SU-DHL-6 (cell line): ENCODE measurements at regions not wholly inside any gene's neighbourhood (a gene's known extent, or its start where the extent isn't known, plus 50 kb on each side); places are given as distances from the start of the nearest gene placed in this dataset.

Source experiments
- EZH2phosphoT487 ChIP-seq: fragments of 200-600 bp; sonication (generic), shearing (Covaris generic); conservative IDR thresholded peaks from 2 replicates; pipeline ENCODE4 v1.6.1; 2018; ENCODE audit warnings: mild to moderate bottlenecking, antibody characterized with exemption, low read length, moderate library complexity, mixed read lengths
- TF ChIP-seq, protein P1 (sequence below): fragments of 200-600 bp; sonication (generic); IDR thresholded peaks from one replicate; pipeline ENCODE4 v1.5.1; 2017; ENCODE audit warnings: antibody characterized with exemption, mild to moderate bottlenecking, low read length, moderate library complexity; ENCODE audit not compliant: insufficient read depth, poor library complexity, severe bottlenecking

- TF ChIP-seq, protein P1, sequence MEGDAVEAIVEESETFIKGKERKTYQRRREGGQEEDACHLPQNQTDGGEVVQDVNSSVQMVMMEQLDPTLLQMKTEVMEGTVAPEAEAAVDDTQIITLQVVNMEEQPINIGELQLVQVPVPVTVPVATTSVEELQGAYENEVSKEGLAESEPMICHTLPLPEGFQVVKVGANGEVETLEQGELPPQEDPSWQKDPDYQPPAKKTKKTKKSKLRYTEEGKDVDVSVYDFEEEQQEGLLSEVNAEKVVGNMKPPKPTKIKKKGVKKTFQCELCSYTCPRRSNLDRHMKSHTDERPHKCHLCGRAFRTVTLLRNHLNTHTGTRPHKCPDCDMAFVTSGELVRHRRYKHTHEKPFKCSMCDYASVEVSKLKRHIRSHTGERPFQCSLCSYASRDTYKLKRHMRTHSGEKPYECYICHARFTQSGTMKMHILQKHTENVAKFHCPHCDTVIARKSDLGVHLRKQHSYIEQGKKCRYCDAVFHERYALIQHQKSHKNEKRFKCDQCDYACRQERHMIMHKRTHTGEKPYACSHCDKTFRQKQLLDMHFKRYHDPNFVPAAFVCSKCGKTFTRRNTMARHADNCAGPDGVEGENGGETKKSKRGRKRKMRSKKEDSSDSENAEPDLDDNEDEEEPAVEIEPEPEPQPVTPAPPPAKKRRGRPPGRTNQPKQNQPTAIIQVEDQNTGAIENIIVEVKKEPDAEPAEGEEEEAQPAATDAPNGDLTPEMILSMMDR = no peak
- TF ChIP-seq EZH2phosphoT487 = no peak
Observed at GRCh38 chr16:87166934-87167333, 150.3 kb downstream of the C16orf95 start.
